H9 (cell line): ENCODE measurements at regions not wholly inside any gene's neighbourhood (a gene's known extent, or its start where the extent isn't known, plus 50 kb on each side); places are given as distances from the start of the nearest gene placed in this dataset.

Experiments used
- DNase-seq: peaks from one replicate; pipeline ENCODE4 v3.0.0-alpha.2; 2017
- H2AFZ ChIP-seq: one replicate; pipeline ENCODE4 v1.6.1; 2013; ENCODE audit warnings: mild to moderate bottlenecking, low read length, control low read depth, moderate library complexity
- H2AK5ac ChIP-seq: 2 replicates; pipeline ENCODE4 v1.6.1; 2013; ENCODE audit warnings: low read length, control low read depth, mixed read lengths; ENCODE audit not compliant: insufficient read length
- H2BK120ac ChIP-seq: one replicate; pipeline ENCODE4 v1.6.1; 2013; ENCODE audit warnings: low read depth, mild to moderate bottlenecking, low read length, control low read depth, inconsistent platforms; ENCODE audit not compliant: poor library complexity, severe bottlenecking
- H2BK12ac ChIP-seq: 2 replicates; pipeline ENCODE4 v1.6.1; 2013; ENCODE audit warnings: low read length, control low read depth, mixed read lengths, low read depth; ENCODE audit not compliant: insufficient read length
- H2BK15ac ChIP-seq: 2 replicates; pipeline ENCODE4 v1.6.1; 2013; ENCODE audit warnings: low read depth, low read length, control low read depth
- H2BK20ac ChIP-seq: one replicate; pipeline ENCODE4 v1.6.1; 2013; ENCODE audit warnings: low read depth, mild to moderate bottlenecking, low read length, control low read depth, inconsistent platforms; ENCODE audit not compliant: poor library complexity, severe bottlenecking
- H2BK5ac ChIP-seq: 2 replicates; pipeline ENCODE4 v1.6.1; 2013; ENCODE audit warnings: low read length, control low read depth, mixed read lengths; ENCODE audit not compliant: insufficient read length
- H3K14ac ChIP-seq: 2 replicates; pipeline ENCODE4 v1.6.1; 2013; ENCODE audit warnings: low read length, control low read depth; ENCODE audit not compliant: insufficient read depth
- H3K18ac ChIP-seq: 2 replicates; pipeline ENCODE4 v1.6.1; 2013; ENCODE audit warnings: low read depth, mild to moderate bottlenecking, mixed read lengths, low read length, control low read depth; ENCODE audit not compliant: insufficient read length
- H3K23ac ChIP-seq: 2 replicates; pipeline ENCODE4 v1.6.1; 2013; ENCODE audit warnings: low read length, control low read depth, mixed read lengths, low read depth; ENCODE audit not compliant: insufficient read length
- H3K23me2 ChIP-seq: 2 replicates; pipeline ENCODE4 v1.6.1; 2013; ENCODE audit warnings: low read depth, mild to moderate bottlenecking, mixed read lengths, low read length, control low read depth; ENCODE audit not compliant: insufficient read length, poor library complexity, severe bottlenecking
- H3K27ac ChIP-seq: 2 replicates; pipeline ENCODE4 v1.5.1; 2013; ENCODE audit warnings: low read length, control low read depth, mixed read lengths, low read depth; ENCODE audit not compliant: insufficient read length
- H3K27me3 ChIP-seq: 2 replicates; pipeline ENCODE4 v1.6.1; 2013; ENCODE audit warnings: low read length, control low read depth, inconsistent platforms; ENCODE audit not compliant: insufficient read depth
- H3K4ac ChIP-seq: 2 replicates; pipeline ENCODE4 v1.6.1; 2013; ENCODE audit warnings: low read depth, mild to moderate bottlenecking, control low read depth, inconsistent platforms, low read length, moderate library complexity
- H3K4me1 ChIP-seq: 2 replicates; pipeline ENCODE4 v1.6.1; 2013; ENCODE audit warnings: low read length, control low read depth, inconsistent platforms; ENCODE audit not compliant: insufficient read depth
- H3K4me2 ChIP-seq: 2 replicates; pipeline ENCODE4 v1.6.1; 2013; ENCODE audit warnings: low read length, control low read depth, mixed read lengths; ENCODE audit not compliant: insufficient read length, insufficient read depth
- H3K56ac ChIP-seq: 2 replicates; pipeline ENCODE4 v1.6.1; 2013; ENCODE audit warnings: low read depth, mild to moderate bottlenecking, mixed read lengths, low read length, control low read depth; ENCODE audit not compliant: insufficient read length
- H3K79me1 ChIP-seq: 2 replicates; pipeline ENCODE4 v1.6.1; 2013; ENCODE audit warnings: low read depth, mild to moderate bottlenecking, moderate library complexity, low read length, control low read depth, inconsistent platforms; ENCODE audit not compliant: insufficient read depth, poor library complexity, severe bottlenecking
- H3K79me2 ChIP-seq: 2 replicates; pipeline ENCODE4 v1.6.1; 2013; ENCODE audit warnings: low read length, control low read depth, inconsistent platforms; ENCODE audit not compliant: insufficient read depth
- H3K9ac ChIP-seq: 2 replicates; pipeline ENCODE4 v1.6.1; 2013; ENCODE audit warnings: low read length, control low read depth, mixed read lengths; ENCODE audit not compliant: insufficient read length; ENCODE audit errors: extremely low read depth
- H3K9me3 ChIP-seq: one replicate; pipeline ENCODE4 v1.6.1; 2013; ENCODE audit warnings: low read depth, low read length, inconsistent platforms; ENCODE audit not compliant: control insufficient read depth
- H3T11ph ChIP-seq: one replicate; pipeline ENCODE4 v1.6.1; 2013; ENCODE audit warnings: mild to moderate bottlenecking, low read length, control low read depth, inconsistent platforms
- H4K20me1 ChIP-seq: one replicate; pipeline ENCODE4 v1.6.1; 2013; ENCODE audit not compliant: control insufficient read depth, insufficient read length, insufficient read depth
- H4K5ac ChIP-seq: 2 replicates; pipeline ENCODE4 v1.6.1; 2013; ENCODE audit warnings: low read depth, mild to moderate bottlenecking, mixed read lengths, low read length, control low read depth; ENCODE audit not compliant: insufficient read length
- H4K8ac ChIP-seq: replicated peaks from 2 replicates; pipeline ENCODE4 v1.6.1; 2013; ENCODE audit warnings: low read length, control low read depth, mixed read lengths, low read depth; ENCODE audit not compliant: insufficient read length
- H4K91ac ChIP-seq: 2 replicates; pipeline ENCODE4 v1.6.1; 2013; ENCODE audit warnings: low read depth, mild to moderate bottlenecking, moderate library complexity, mixed read lengths, low read length, control low read depth; ENCODE audit not compliant: insufficient read length
- H3K27ac Mint-ChIP-seq, 3 experiments: 2 replicates in 2 of 3; 3 replicates in 1 of 3; pipeline ENCODE4 v1.8.0; 2020 to 2021; ENCODE audit warnings: mixed read lengths in 3 of 3, mild to moderate bottlenecking in 1 of 3, moderate library complexity in 1 of 3
- H3K27me3 Mint-ChIP-seq: 2 replicates; pipeline ENCODE4 v1.8.0; 2021; ENCODE audit warnings: low read depth, mild to moderate bottlenecking, moderate library complexity, mixed read lengths
- H3K36me3 Mint-ChIP-seq, 3 experiments: 2 replicates in 2 of 3; 3 replicates in 1 of 3; pipeline ENCODE4 v1.8.0; 2020 to 2021; ENCODE audit warnings: low read depth in 3 of 3, mixed read lengths in 3 of 3; ENCODE audit not compliant: insufficient read depth in 1 of 3
- H3K4me1 Mint-ChIP-seq, 2 experiments: 2 replicates each; pipeline ENCODE4 v1.8.0; 2020; ENCODE audit warnings: mixed read lengths in 2 of 2
- H3K4me3 Mint-ChIP-seq, 2 experiments: 2 replicates in 1 of 2; 3 replicates in 1 of 2; pipeline ENCODE4 v1.8.0; 2020 to 2021; ENCODE audit warnings: mild to moderate bottlenecking in 2 of 2, mixed read lengths in 2 of 2, moderate library complexity in 1 of 2
- H3K9me3 Mint-ChIP-seq, 2 experiments: 2 replicates in 1 of 2; 3 replicates in 1 of 2; pipeline ENCODE4 v1.8.0; 2020; ENCODE audit warnings: mild to moderate bottlenecking in 2 of 2, mixed read lengths in 2 of 2, moderate library complexity in 1 of 2
- WGBS: extraction: QIAGEN DNeasy Blood & Tissue Kit; methylation state at CpG from one replicate; pipeline ENCODE4 v1.1.7; 2013; ENCODE audit warnings: missing lambda C conversion rate, low lambda C conversion rate, mixed read lengths; ENCODE audit not compliant: insufficient read length; ENCODE audit errors: extremely low coverage; 5-methylcytosine and 5-hydroxymethylcytosine counted together
- TF ChIP-seq, protein P1 (sequence below): fragments of 200-600 bp; sonication (generic); conservative IDR thresholded peaks from 3 replicates; pipeline ENCODE4 v1.8.0; 2021; ENCODE audit warnings: antibody characterized with exemption, mild to moderate bottlenecking

DNA sequence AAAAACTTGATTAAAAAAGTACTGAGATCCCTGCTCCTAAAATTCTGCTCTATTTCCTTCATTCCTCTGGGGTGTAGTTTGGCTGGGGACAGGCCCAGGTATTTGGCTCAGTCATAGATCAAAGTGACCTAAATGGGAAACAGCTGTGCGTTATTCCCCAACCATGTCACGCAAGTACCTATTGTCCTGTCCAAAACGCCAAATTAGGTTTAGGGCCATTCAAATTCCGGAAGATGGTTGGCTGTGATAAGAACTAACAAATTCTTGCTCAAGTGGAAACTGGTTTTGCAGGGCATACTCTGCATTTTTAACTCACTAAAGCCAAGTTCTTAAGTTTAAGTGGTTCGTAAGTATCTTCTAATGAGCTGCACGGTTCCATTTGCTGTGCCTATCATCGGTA is 147.6 kb upstream of the TMEM170B start:
- Histone ChIP-seq H3K4me2 (no peak overlapping the region), H3K27me3 (no peaks in the 10 kb centered on the region), H3K4ac (no peak overlapping the region), H3K79me1 (no peaks in the 10 kb centered on the region), H3K9ac (no peak overlapping the region), H3K27ac (no peak overlapping the region), H3K9me3 (no peaks in the 10 kb centered on the region), H2AK5ac (no peak overlapping the region), H3K23me2 (no peaks in the 10 kb centered on the region), H3K79me2 (no peaks in the 10 kb centered on the region), H3K4me1 (no peaks in the 10 kb centered on the region), H3K18ac (no peak overlapping the region), H2BK5ac (no peak overlapping the region), H2BK20ac (no peak overlapping the region), H3K14ac (no peak overlapping the region), H2AFZ (no peak overlapping the region), H3K56ac (no peak overlapping the region), H2BK120ac (no peak overlapping the region), H3K23ac (no peak overlapping the region), H4K5ac (no peak overlapping the region), H3T11ph (no peak overlapping the region), H2BK12ac (no peak overlapping the region), H4K8ac (no peak overlapping the region), H4K20me1 (no peaks in the 10 kb centered on the region), H4K91ac (no peak overlapping the region), H2BK15ac (no peak overlapping the region)
- Mint-ChIP-seq H3K4me3 (no peak overlapping the region), H3K27ac (no peak overlapping the region), H3K36me3 (no peaks in the 10 kb centered on the region; a peak in 1 of 7 replicates), H3K4me1 (peaks cover 6 to 12% of the 10 kb centered on the region in 2 experiments), H3K9me3 (peaks cover 0 to 3% of the 10 kb centered on the region in 2 experiments; a peak in 2 of 5 replicates), H3K27me3 (peaks cover 2% of the 10 kb centered on the region; the same call in 1 of the 2 replicates)
- WGBS: no CpG with 5 or more reads among the region's 7 CpGs
- TF ChIP-seq, protein P1, sequence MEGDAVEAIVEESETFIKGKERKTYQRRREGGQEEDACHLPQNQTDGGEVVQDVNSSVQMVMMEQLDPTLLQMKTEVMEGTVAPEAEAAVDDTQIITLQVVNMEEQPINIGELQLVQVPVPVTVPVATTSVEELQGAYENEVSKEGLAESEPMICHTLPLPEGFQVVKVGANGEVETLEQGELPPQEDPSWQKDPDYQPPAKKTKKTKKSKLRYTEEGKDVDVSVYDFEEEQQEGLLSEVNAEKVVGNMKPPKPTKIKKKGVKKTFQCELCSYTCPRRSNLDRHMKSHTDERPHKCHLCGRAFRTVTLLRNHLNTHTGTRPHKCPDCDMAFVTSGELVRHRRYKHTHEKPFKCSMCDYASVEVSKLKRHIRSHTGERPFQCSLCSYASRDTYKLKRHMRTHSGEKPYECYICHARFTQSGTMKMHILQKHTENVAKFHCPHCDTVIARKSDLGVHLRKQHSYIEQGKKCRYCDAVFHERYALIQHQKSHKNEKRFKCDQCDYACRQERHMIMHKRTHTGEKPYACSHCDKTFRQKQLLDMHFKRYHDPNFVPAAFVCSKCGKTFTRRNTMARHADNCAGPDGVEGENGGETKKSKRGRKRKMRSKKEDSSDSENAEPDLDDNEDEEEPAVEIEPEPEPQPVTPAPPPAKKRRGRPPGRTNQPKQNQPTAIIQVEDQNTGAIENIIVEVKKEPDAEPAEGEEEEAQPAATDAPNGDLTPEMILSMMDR: no peak
- no peak for DNase-seq
